Neural cell (in vitro differentiated cells): ENCODE measurements at regions not wholly inside any gene's neighbourhood (a gene's known extent, or its start where the extent isn't known, plus 50 kb on each side); places are given as distances from the start of the nearest gene placed in this dataset.

ENCODE experiments used
- H2AFZ ChIP-seq: fragments of 200-600, 300-800 bp; sonication (generic), shearing (Covaris generic); 2 replicates; pipeline ENCODE4 v1.6.0; 2014; ENCODE audit warnings: low read depth, mild to moderate bottlenecking, antibody characterized with exemption, low read length, moderate library complexity
- H3F3A ChIP-seq: fragments of 200-600 bp; shearing (Covaris generic); 2 replicates; pipeline ENCODE4 v1.6.1; 2016; ENCODE audit warnings: mild to moderate bottlenecking, moderate library complexity, mixed read lengths, antibody characterized with exemption, low read length; ENCODE audit not compliant: insufficient read depth, poor library complexity, severe bottlenecking
- H3K27ac ChIP-seq: fragments of 200-600, 300-800 bp; sonication (generic), shearing (Covaris generic); 2 replicates; pipeline ENCODE4 v1.5.1; 2014; ENCODE audit warnings: mild to moderate bottlenecking, low read length, moderate library complexity
- H3K27me3 ChIP-seq: fragments of 300-800, 200-600 bp; sonication (generic), shearing (Covaris generic); 2 replicates; pipeline ENCODE4 v1.6.0; 2014; ENCODE audit warnings: mild to moderate bottlenecking, low read depth, low read length, moderate library complexity; ENCODE audit not compliant: insufficient read depth
- H3K36me3 ChIP-seq: fragments of 300-800, 200-600 bp; sonication (generic), shearing (Covaris generic); 2 replicates; pipeline ENCODE4 v1.5.1; 2014; ENCODE audit warnings: mild to moderate bottlenecking, antibody characterized with exemption, low read length, moderate library complexity; ENCODE audit not compliant: insufficient read depth
- H3K4me2 ChIP-seq: fragments of 300-800, 200-600 bp; sonication (generic), shearing (Covaris generic); 2 replicates; pipeline ENCODE4 v1.6.0; 2014; ENCODE audit warnings: mild to moderate bottlenecking, low read length
- H3K4me3 ChIP-seq: fragments of 300-800, 200-600 bp; sonication (generic), shearing (Covaris generic); 2 replicates; pipeline ENCODE4 v1.5.1; 2014; ENCODE audit warnings: mild to moderate bottlenecking, low read length, moderate library complexity
- H3K79me2 ChIP-seq: fragments of 200-600 bp; shearing (Covaris generic); replicated peaks from 2 replicates; pipeline ENCODE4 v1.6.0; 2014; ENCODE audit warnings: mild to moderate bottlenecking, low read length, moderate library complexity; ENCODE audit not compliant: insufficient read depth
- H3K9ac ChIP-seq: fragments of 300-800, 200-600 bp; sonication (generic), shearing (Covaris generic); 2 replicates; pipeline ENCODE4 v1.6.1; 2016; ENCODE audit warnings: mild to moderate bottlenecking, low read length, mixed read lengths
- H3K9me2 ChIP-seq: fragments of 200-600 bp; shearing (Covaris generic); 2 replicates; pipeline ENCODE4 v1.6.1; 2016; ENCODE audit warnings: mild to moderate bottlenecking, low read length, mixed read lengths; ENCODE audit not compliant: insufficient read depth
- H3K9me3 ChIP-seq: fragments of 200-600, 300-800 bp; sonication (generic), shearing (Covaris generic); 2 replicates; pipeline ENCODE4 v1.6.1; 2016; ENCODE audit warnings: mild to moderate bottlenecking, mixed run types, low read length, moderate library complexity, mixed read lengths
- H4K20me1 ChIP-seq: fragments of 200-600 bp; shearing (Covaris generic); 2 replicates; pipeline ENCODE4 v1.6.1; 2016; ENCODE audit warnings: mild to moderate bottlenecking, mixed run types; ENCODE audit not compliant: insufficient read depth
- CTCF ChIP-seq: fragments of 450-650 bp; IDR thresholded peaks from 2 replicates; pipeline ENCODE4 v1.5.1; 2014; ENCODE audit warnings: antibody characterized with exemption, mild to moderate bottlenecking, moderate library complexity; ENCODE audit not compliant: poor library complexity, severe bottlenecking
- EP300 ChIP-seq: fragments of 450-650 bp; conservative IDR thresholded peaks from 2 replicates; pipeline ENCODE4 v1.6.1; 2014; ENCODE audit warnings: antibody characterized with exemption, mild to moderate bottlenecking, moderate library complexity; ENCODE audit not compliant: poor library complexity, severe bottlenecking
- EZH2 ChIP-seq: fragments of 200-600, 300-800 bp; shearing (Covaris generic), sonication (generic); IDR thresholded peaks from 2 replicates; pipeline ENCODE4 v1.6.1; 2014; ENCODE audit warnings: antibody characterized with exemption, low read length, borderline replicate concordance, mild to moderate bottlenecking; ENCODE audit not compliant: insufficient read depth, poor library complexity, severe bottlenecking
- MXI1 ChIP-seq: fragments of 450-650 bp; conservative IDR thresholded peaks from 2 replicates; pipeline ENCODE4 v1.6.1; 2014; ENCODE audit warnings: antibody characterized with exemption, mild to moderate bottlenecking; ENCODE audit not compliant: poor library complexity, severe bottlenecking
- POLR2AphosphoS5 ChIP-seq: IDR thresholded peaks from 2 replicates; pipeline ENCODE4 v1.6.1; 2012
- RAD21 ChIP-seq: fragments of 450-650 bp; conservative IDR thresholded peaks from 2 replicates; pipeline ENCODE4 v1.6.1; 2014; ENCODE audit warnings: antibody characterized with exemption, mild to moderate bottlenecking, moderate library complexity
- REST ChIP-seq: IDR thresholded peaks from 2 replicates; pipeline ENCODE4 v1.6.1; 2012; ENCODE audit warnings: borderline replicate concordance
- SMC3 ChIP-seq: fragments of 450-650 bp; conservative IDR thresholded peaks from 2 replicates; pipeline ENCODE4 v1.6.1; 2014; ENCODE audit warnings: antibody characterized with exemption, mild to moderate bottlenecking, moderate library complexity; ENCODE audit not compliant: poor library complexity
- TAF1 ChIP-seq: IDR thresholded peaks from 2 replicates; pipeline ENCODE4 v1.6.1; 2012; ENCODE audit warnings: low read depth

GRCh38 chr11:81995889-81996288, 737.8 kb downstream of the FAM181B start:
- no peaks in the 10 kb centered on the region for H3K27me3 ChIP-seq
- no peak overlapping the region for H3K9ac ChIP-seq
- H3K9me3 ChIP-seq: no peaks in the 10 kb centered on the region
- no peaks in the 10 kb centered on the region for H3K9me2 ChIP-seq
- H3K36me3 ChIP-seq: no peaks in the 10 kb centered on the region
- H3K4me2 ChIP-seq: no peak overlapping the region
- H3F3A ChIP-seq: no peaks in the 10 kb centered on the region
- no peak for TF ChIP-seq EP300
- TF ChIP-seq MXI1: no peak
- TF ChIP-seq EZH2: no peak
- no peak for TF ChIP-seq RAD21
- TF ChIP-seq REST: no peak
- TF ChIP-seq SMC3: no peak
- no peak for TF ChIP-seq CTCF
- no peak for TF ChIP-seq TAF1
- TF ChIP-seq POLR2AphosphoS5: no peak
- no peak overlapping the region for H3K4me3 ChIP-seq
- H3K27ac ChIP-seq: no peak overlapping the region
- H4K20me1 ChIP-seq: no peaks in the 10 kb centered on the region
- no peak overlapping the region for H2AFZ ChIP-seq
- no peaks in the 10 kb centered on the region for H3K79me2 ChIP-seq

- H3K36me3 ChIP-seq: no peaks in the 10 kb centered on the region
- H3K27ac ChIP-seq: no peak overlapping the region
- no peaks in the 10 kb centered on the region for H3K9me3 ChIP-seq
- no peaks in the 10 kb centered on the region for H4K20me1 ChIP-seq
- H3K4me3 ChIP-seq: no peak overlapping the region
- H3K9ac ChIP-seq: no peak overlapping the region
- no peaks in the 10 kb centered on the region for H3K9me2 ChIP-seq
- no peak overlapping the region for H2AFZ ChIP-seq
- H3K4me2 ChIP-seq: no peak overlapping the region
- no peaks in the 10 kb centered on the region for H3K27me3 ChIP-seq
- no peaks in the 10 kb centered on the region for H3K79me2 ChIP-seq
- no peak for TF ChIP-seq TAF1
- TF ChIP-seq REST: no peak
- TF ChIP-seq POLR2AphosphoS5: no peak
- TF ChIP-seq MXI1: no peak
- TF ChIP-seq SMC3: no peak
- no peak for TF ChIP-seq EP300
- no peak for TF ChIP-seq RAD21
- TF ChIP-seq EZH2: no peak
- no peak for TF ChIP-seq CTCF
- no peaks in the 10 kb centered on the region for H3F3A ChIP-seq
These were observed 739.9 kb downstream of the FAM181B start for GRCh38 chr11:81993755-81994154.
